Stomach (tissue), 4 donors: ENCODE measurements at regions not wholly inside any gene's neighbourhood (a gene's known extent, or its start where the extent isn't known, plus 50 kb on each side); places are given as distances from the start of the nearest gene placed in this dataset.

Source experiments
- CTCF ChIP-seq, 7 experiments: fragments of 450-650 bp in 4 of 7; fragments of 200-600 bp in 3 of 7; sonication (generic) in 3 of 7; IDR thresholded peaks; one replicate each; pipeline ENCODE4 v1.5.1; 2016 to 2019; ENCODE audit warnings: antibody characterized with exemption in 7 of 7, control low read depth in 2 of 7, mild to moderate bottlenecking in 1 of 7
- EP300 ChIP-seq: sonication (generic); formaldehyde crosslinking; IDR thresholded peaks from one replicate; pipeline ENCODE4 v1.6.1; 2017; ENCODE audit warnings: antibody characterized with exemption
- POLR2A ChIP-seq, 4 donors: fragments of 450-650 bp; IDR thresholded peaks; one replicate each; pipeline ENCODE4 v1.6.1; 2016; ENCODE audit warnings: antibody characterized with exemption in 4 of 4, control low read depth in 2 of 4, mild to moderate bottlenecking in 1 of 4, moderate library complexity in 1 of 4
- POLR2AphosphoS5 ChIP-seq, 3 donors: sonication (generic); formaldehyde crosslinking; IDR thresholded peaks; one replicate each; pipeline ENCODE4 v1.6.1; 2016; ENCODE audit warnings: antibody characterized with exemption in 3 of 3

GRCh38 chr5:171589461-171589860 lies 170.0 kb downstream of the FGF18 start:
- TF ChIP-seq POLR2AphosphoS5 (IDR thresholded peaks at IDR 0.05) (no peak), CTCF (IDR thresholded peaks at IDR 0.05) (no peak), POLR2A (IDR thresholded peaks at IDR 0.05) (no peak), EP300 (no peak)
